ENCODE measurements at regions not wholly inside any gene's neighbourhood (a gene's known extent, or its start where the extent isn't known, plus 50 kb on each side); places are given as distances from the start of the nearest gene placed in this dataset.

DNA sequence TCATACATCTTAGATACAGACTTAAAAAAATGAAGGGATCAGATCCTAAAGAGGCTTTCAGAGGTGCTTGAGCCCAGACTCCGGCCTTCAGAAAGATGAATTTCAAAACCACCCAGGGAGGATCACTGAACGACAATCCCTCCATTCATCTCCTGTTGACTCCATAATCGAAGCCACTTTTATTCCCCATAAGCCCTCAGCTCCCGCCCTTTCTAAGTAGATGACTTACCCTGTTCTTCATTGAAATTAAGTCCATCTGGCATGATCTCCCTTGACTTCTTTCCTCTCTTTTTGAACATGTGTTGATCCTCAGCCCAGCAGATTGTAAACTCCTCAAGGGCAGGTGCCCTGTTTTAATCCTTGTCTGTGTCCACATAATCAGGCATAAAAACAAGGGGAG lies 50.8 kb upstream of the ASTN2 start:
- TF ChIP-seq, protein P1, sequence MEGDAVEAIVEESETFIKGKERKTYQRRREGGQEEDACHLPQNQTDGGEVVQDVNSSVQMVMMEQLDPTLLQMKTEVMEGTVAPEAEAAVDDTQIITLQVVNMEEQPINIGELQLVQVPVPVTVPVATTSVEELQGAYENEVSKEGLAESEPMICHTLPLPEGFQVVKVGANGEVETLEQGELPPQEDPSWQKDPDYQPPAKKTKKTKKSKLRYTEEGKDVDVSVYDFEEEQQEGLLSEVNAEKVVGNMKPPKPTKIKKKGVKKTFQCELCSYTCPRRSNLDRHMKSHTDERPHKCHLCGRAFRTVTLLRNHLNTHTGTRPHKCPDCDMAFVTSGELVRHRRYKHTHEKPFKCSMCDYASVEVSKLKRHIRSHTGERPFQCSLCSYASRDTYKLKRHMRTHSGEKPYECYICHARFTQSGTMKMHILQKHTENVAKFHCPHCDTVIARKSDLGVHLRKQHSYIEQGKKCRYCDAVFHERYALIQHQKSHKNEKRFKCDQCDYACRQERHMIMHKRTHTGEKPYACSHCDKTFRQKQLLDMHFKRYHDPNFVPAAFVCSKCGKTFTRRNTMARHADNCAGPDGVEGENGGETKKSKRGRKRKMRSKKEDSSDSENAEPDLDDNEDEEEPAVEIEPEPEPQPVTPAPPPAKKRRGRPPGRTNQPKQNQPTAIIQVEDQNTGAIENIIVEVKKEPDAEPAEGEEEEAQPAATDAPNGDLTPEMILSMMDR (IDR thresholded peaks at IDR 0.05) = no peak
- TF ChIP-seq TCF7L2 (IDR thresholded peaks at IDR 0.05; ENCODE audit: low read depth, low read length) = no peak
- TF ChIP-seq POLR2AphosphoS5 (IDR thresholded peaks at IDR 0.05; ENCODE audit: low read depth, low read length) = no peak
- TF ChIP-seq, protein P2, sequence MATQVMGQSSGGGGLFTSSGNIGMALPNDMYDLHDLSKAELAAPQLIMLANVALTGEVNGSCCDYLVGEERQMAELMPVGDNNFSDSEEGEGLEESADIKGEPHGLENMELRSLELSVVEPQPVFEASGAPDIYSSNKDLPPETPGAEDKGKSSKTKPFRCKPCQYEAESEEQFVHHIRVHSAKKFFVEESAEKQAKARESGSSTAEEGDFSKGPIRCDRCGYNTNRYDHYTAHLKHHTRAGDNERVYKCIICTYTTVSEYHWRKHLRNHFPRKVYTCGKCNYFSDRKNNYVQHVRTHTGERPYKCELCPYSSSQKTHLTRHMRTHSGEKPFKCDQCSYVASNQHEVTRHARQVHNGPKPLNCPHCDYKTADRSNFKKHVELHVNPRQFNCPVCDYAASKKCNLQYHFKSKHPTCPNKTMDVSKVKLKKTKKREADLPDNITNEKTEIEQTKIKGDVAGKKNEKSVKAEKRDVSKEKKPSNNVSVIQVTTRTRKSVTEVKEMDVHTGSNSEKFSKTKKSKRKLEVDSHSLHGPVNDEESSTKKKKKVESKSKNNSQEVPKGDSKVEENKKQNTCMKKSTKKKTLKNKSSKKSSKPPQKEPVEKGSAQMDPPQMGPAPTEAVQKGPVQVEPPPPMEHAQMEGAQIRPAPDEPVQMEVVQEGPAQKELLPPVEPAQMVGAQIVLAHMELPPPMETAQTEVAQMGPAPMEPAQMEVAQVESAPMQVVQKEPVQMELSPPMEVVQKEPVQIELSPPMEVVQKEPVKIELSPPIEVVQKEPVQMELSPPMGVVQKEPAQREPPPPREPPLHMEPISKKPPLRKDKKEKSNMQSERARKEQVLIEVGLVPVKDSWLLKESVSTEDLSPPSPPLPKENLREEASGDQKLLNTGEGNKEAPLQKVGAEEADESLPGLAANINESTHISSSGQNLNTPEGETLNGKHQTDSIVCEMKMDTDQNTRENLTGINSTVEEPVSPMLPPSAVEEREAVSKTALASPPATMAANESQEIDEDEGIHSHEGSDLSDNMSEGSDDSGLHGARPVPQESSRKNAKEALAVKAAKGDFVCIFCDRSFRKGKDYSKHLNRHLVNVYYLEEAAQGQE (IDR thresholded peaks at IDR 0.05; ENCODE audit: insufficient read depth in 1 of 2, low read depth in 2 of 2, low read length in 1 of 2) = no peak
- TF ChIP-seq SIN3A (IDR thresholded peaks at IDR 0.05; ENCODE audit: borderline replicate concordance, insufficient read depth, low read depth, low read length) = no peak

Measured in Panc1 (cell line).